Tibial nerve (tissue), 3 donors: ENCODE measurements at regions not wholly inside any gene's neighbourhood (a gene's known extent, or its start where the extent isn't known, plus 50 kb on each side); places are given as distances from the start of the nearest gene placed in this dataset.

Source experiments
- POLR2A ChIP-seq, 2 donors: fragments of 450-650 bp; IDR thresholded peaks; one replicate each; pipeline ENCODE4 v1.6.1; 2017; ENCODE audit warnings: antibody characterized with exemption in 2 of 2, mild to moderate bottlenecking in 2 of 2, moderate library complexity in 2 of 2
- TF ChIP-seq, protein P1 (sequence below), 5 experiments: fragments of 200-600 bp in 3 of 5; fragments of 450-650 bp in 2 of 5; sonication (generic) in 3 of 5; IDR thresholded peaks; one replicate each; pipeline ENCODE4 v1.5.1; 2016 to 2019; ENCODE audit warnings: antibody characterized with exemption in 5 of 5, mild to moderate bottlenecking in 3 of 5, moderate library complexity in 2 of 5

DNA sequence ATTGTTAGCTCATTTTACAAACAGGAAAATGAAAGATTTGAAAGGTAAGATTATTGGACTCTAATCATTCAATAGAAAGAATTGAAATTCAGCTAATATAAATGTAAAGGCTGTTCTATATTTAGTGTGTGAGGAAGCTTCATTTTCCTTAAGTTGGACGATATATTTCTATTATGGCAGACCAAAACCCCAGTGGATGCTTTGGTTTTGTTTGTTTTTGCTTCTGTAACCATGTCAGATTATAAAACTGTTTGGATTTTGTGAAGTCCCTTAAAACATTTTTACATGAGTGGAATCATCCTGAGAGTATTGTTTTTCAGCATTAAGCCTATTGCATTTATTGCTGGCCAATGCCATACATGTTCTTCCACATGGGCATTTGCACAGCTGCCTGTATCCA, 110.2 kb upstream of the ENPEP start:
- TF ChIP-seq, protein P1, sequence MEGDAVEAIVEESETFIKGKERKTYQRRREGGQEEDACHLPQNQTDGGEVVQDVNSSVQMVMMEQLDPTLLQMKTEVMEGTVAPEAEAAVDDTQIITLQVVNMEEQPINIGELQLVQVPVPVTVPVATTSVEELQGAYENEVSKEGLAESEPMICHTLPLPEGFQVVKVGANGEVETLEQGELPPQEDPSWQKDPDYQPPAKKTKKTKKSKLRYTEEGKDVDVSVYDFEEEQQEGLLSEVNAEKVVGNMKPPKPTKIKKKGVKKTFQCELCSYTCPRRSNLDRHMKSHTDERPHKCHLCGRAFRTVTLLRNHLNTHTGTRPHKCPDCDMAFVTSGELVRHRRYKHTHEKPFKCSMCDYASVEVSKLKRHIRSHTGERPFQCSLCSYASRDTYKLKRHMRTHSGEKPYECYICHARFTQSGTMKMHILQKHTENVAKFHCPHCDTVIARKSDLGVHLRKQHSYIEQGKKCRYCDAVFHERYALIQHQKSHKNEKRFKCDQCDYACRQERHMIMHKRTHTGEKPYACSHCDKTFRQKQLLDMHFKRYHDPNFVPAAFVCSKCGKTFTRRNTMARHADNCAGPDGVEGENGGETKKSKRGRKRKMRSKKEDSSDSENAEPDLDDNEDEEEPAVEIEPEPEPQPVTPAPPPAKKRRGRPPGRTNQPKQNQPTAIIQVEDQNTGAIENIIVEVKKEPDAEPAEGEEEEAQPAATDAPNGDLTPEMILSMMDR (IDR thresholded peaks at IDR 0.05) = no peak
- no peak for TF ChIP-seq POLR2A (IDR thresholded peaks at IDR 0.05)
